22Rv1 (cell line): ENCODE measurements at regions not wholly inside any gene's neighbourhood (a gene's known extent, or its start where the extent isn't known, plus 50 kb on each side); places are given as distances from the start of the nearest gene placed in this dataset.

Experiments
- H3K27ac ChIP-seq: fragments of 450-650 bp; 2 replicates; pipeline ENCODE4 v1.5.1; 2017
- ZFX ChIP-seq: fragments of 450-650 bp; IDR thresholded peaks from 2 replicates; pipeline ENCODE4 v1.6.1; 2017; ENCODE audit warnings: antibody characterized with exemption, borderline replicate concordance
- TF ChIP-seq, protein P1 (sequence below): fragments of 450-650 bp; IDR thresholded peaks from 2 replicates; pipeline ENCODE4 v1.5.1; 2017; ENCODE audit warnings: mild to moderate bottlenecking

DNA sequence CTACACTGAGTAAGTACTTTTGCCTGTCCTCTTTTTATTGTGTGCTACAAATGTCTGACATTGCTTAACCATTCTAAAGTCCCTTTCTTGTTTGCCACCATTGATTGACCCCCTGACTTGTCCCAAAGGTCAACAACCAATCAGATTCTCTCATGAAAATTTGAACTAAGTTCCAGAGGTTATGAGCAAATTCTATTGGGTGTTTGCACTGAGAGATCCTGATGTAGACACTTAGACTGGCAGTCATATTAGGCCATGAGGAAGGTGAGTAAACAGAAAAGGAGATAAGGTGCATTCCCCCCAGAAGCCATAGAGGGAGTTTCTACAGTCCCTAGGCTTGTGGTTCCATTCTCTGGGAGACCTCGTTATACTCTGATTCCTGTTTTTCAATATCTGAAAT is 101.3 kb upstream of the E2F8 start:
- no peak overlapping the region for H3K27ac ChIP-seq
- TF ChIP-seq ZFX, result no peak
- TF ChIP-seq, protein P1, sequence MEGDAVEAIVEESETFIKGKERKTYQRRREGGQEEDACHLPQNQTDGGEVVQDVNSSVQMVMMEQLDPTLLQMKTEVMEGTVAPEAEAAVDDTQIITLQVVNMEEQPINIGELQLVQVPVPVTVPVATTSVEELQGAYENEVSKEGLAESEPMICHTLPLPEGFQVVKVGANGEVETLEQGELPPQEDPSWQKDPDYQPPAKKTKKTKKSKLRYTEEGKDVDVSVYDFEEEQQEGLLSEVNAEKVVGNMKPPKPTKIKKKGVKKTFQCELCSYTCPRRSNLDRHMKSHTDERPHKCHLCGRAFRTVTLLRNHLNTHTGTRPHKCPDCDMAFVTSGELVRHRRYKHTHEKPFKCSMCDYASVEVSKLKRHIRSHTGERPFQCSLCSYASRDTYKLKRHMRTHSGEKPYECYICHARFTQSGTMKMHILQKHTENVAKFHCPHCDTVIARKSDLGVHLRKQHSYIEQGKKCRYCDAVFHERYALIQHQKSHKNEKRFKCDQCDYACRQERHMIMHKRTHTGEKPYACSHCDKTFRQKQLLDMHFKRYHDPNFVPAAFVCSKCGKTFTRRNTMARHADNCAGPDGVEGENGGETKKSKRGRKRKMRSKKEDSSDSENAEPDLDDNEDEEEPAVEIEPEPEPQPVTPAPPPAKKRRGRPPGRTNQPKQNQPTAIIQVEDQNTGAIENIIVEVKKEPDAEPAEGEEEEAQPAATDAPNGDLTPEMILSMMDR, result no peak

DNA sequence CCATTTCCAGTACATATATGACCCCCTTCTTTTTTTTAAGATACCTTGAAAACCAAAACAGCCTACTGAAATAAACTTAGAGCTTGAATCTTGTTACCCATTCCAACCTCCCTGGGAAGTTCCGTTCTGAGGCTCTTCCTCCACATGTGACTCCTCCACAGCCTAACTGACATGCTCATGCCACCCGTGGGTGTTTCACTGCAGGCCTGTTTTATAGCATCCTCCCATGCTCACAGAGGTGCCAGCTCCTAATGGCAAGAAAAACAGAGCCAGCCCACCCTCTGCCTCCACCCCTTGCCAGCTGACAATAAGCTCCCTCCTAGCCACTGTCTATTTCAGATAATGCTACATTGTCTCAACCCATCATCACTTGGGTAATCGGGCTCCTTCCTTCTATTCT is 97.6 kb upstream of the E2F8 start:
- TF ChIP-seq, protein P1, result no peak
- no peak for TF ChIP-seq ZFX
- H3K27ac ChIP-seq, result no peak overlapping the region

DNA sequence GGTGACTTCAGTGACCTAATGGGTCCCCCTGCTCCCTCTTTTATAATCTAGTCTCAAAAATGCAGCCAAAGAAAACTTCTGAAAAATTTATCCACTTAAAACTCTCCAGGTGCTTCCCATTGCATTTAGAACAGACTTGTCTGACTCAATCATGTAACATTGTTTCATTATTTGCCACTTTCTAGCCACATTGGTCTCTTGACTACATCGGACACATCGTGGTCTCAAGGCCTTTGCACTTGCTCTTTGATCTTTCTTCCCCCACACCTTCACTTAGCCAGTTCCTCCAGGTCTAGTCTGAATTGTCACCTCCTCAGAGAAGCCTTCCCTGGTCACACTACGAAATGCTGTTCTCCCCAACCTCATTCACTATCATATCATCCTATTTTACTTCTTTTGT is 97.0 kb upstream of the E2F8 start:
- no peak overlapping the region for H3K27ac ChIP-seq
- no peak for TF ChIP-seq ZFX
- TF ChIP-seq, protein P1, result no peak

DNA sequence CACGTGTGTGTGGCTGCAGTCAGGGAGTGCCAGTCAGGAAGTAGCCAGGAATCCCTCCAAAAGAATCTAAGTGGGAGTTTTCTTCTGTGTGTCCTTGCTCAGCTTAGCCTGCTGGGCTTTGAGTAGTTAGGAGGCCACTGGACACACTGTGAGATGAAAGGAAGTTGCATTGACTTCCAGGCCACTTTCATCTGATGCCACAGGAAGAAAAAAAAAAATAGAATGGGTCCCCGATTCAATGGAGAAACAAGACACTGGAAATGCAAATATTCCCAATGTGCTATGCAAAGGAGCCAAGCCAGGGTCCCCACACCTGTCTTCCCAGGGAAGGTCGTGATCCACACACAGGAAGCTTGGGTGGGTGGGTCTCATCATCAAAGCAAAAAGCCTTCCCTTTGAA is 95.6 kb upstream of the E2F8 start:
- no peak for TF ChIP-seq ZFX
- TF ChIP-seq, protein P1, result no peak
- H3K27ac ChIP-seq, result no peak overlapping the region

DNA sequence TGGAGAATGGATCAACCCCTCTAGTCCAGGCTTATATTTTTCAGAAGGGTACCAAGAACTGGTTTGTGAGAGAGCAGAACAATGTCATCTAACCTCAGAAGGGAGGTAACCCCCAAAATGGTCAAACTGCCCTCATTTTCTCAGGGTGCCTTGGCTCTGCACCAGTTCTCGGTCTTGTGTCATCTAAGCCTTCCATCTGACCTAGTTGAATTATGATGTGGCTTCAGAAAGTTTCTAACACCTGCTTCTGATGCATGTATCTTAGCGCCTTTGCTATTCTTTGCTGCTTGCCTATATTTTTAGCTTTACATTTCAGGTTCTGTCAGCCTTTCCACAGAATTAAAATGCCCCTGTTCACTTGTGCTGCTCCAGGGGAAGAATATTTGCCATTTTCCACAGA is 91.7 kb upstream of the E2F8 start:
- TF ChIP-seq ZFX, result no peak
- TF ChIP-seq, protein P1, result no peak
- no peak overlapping the region for H3K27ac ChIP-seq

DNA sequence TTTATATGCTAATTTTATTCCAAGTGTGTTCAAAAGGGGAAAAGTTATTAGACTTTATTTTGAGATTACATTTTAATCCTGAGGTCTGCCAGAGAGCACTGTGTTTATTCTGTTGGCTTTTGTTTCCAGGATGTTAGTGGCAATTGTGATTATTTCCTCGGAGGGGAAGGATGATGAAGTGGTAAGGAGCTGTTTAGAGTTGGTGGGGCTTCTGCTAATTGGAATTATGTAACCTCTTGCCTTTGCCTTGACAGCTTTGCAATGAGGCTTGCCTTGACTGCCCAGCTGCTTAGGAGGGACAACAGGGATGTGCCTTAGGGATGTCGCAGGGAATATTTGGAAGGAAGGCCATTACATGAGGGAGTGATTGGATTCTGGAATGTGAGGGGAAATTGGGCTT is 89.7 kb upstream of the E2F8 start:
- no peak for TF ChIP-seq ZFX
- TF ChIP-seq, protein P1, result no peak
- no peak overlapping the region for H3K27ac ChIP-seq

DNA sequence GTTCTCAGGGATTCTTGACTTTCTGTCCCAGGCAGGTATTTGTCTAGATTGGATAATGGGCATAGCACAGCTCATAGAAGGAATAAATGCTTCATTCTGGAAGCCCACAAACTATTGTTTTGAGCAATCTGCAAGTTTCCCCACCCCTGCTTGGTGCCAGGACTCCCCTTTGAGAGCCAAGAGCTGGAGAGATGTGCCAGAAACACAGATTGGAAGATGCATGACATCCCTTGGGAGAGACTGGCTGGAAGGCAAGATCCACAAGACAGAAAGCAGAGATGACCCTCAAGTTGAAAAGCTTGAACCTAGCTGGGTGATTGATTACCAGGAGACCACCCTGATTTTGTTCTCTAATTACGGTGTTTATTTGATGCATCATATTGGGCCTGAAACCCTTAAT is 89.2 kb upstream of the E2F8 start:
- H3K27ac ChIP-seq, result no peak overlapping the region

More for the DNA sequence above, 89.2 kb upstream of the E2F8 start:
- TF ChIP-seq, protein P1, result no peak
- no peak for TF ChIP-seq ZFX
